Stimulated activated memory B cell treated with anti-CD40 and anti-IgM and Interleukin-4, amounts not matched to agents 10 μg/mL and 1 μg/mL and 100 μg/mL, for 72 hours (primary cell): ENCODE measurements at regions not wholly inside any gene's neighbourhood (a gene's known extent, or its start where the extent isn't known, plus 50 kb on each side); places are given as distances from the start of the nearest gene placed in this dataset.

Source experiments
- ATAC-seq: fragments of 150-1000 bp; cut with Tn5 transposase; 2 replicates; pipeline ENCODE4 v1.10.0; 2021
- H3K27ac Mint-ChIP-seq: one replicate; pipeline ENCODE4 v1.8.0; 2022; ENCODE audit warnings: mild to moderate bottlenecking, mixed read lengths
- H3K27me3 Mint-ChIP-seq: one replicate; pipeline ENCODE4 v1.8.0; 2022; ENCODE audit warnings: mixed read lengths
- H3K36me3 Mint-ChIP-seq: one replicate; pipeline ENCODE4 v1.8.0; 2022; ENCODE audit warnings: mixed read lengths
- H3K4me1 Mint-ChIP-seq: one replicate; pipeline ENCODE4 v1.8.0; 2022; ENCODE audit warnings: mixed read lengths
- H3K4me3 Mint-ChIP-seq: one replicate; pipeline ENCODE4 v1.8.0; 2022; ENCODE audit warnings: mild to moderate bottlenecking, moderate library complexity, mixed read lengths
- H3K9me3 Mint-ChIP-seq: one replicate; pipeline ENCODE4 v1.8.0; 2022; ENCODE audit warnings: mixed read lengths

DNA sequence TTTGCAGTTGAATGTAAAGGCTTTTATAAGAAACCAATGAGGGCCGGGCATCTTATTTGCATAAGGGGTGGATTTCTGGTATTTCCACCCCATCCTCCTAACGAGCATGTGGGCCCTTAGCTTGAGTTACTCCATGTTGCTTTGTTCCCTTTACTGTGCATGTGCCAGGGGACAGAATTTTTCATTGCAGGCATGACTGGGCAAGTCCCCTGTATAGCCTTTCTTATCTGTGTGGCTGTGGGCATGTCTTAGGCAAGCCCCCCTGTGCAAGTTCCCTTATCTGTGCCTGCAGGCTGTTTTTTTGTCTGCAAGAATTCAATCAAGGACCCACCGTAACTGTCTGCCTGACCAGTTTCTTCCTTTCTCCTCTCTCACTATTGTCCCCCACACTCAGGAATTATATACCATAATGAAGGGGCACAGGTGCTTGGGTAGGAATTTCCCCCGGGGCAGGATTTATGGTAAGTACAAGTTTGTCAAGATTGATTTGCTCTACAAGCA is 152.2 kb upstream of the CNOT2 start:
- ATAC-seq, result no peak
- H3K27ac Mint-ChIP-seq, result no peak overlapping the region
- no peaks in the 10 kb centered on the region for H3K4me1 Mint-ChIP-seq
- H3K9me3 Mint-ChIP-seq, result peaks cover 4% of the 10 kb centered on the region
- H3K36me3 Mint-ChIP-seq, result peaks cover 4% of the 10 kb centered on the region
- H3K27me3 Mint-ChIP-seq, result no peaks in the 10 kb centered on the region
- no peak overlapping the region for H3K4me3 Mint-ChIP-seq

DNA sequence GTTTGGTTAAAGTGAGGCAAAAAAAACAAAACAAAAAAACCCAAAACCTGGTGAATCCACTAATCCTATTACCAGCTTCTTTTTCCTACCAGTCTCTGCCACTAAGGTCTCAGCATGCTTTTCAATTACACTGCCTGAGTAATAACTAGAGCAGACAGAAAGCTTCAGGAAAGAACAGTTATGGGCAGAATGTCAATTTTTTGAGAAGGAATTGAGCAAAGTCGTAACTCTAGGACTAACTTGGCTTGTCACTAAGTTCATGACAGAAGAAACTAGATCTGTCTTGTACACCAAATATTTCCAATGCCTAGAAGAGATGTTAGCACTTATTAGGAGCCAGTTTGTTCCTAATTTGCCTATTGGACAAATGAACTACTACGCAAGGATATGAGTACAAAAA is 148.8 kb upstream of the CNOT2 start:
- Mint-ChIP-seq H3K9me3 (no peaks in the 10 kb centered on the region), H3K27me3 (no peaks in the 10 kb centered on the region), H3K4me3 (no peak overlapping the region), H3K4me1 (no peaks in the 10 kb centered on the region), H3K36me3 (no peaks in the 10 kb centered on the region), H3K27ac (no peak overlapping the region)
- ATAC-seq, result no peak

DNA sequence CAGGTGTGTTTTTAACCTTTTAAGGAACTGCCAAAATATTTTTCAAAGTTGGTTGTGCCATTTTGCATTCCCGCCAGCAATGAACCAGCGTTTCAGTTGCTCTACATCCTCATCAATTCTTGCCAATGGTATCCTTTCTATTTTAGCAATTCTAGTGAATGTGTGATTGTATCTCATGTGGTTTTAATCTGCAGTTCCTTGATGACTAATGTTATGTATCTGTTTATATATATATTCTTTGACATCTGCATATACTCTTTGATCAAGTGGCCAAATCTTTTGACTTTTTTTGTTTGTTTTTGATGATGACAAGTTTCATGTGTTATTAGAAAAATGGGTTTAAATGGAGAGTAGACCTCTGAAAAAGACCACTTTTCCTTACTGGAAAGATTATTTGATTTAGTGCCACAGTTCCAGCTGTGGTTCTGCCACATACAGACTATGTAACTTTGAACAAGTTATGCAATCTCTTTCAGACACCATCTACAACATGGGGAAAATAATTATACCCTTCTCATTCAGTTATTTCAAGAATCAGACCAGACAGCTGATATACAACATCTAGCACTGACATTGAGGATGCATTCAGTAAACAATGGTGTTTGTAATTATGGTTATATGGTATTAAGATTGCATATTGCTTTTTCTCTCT is 146.3 kb upstream of the CNOT2 start:
- no peaks in the 10 kb centered on the region for H3K36me3 Mint-ChIP-seq
- H3K9me3 Mint-ChIP-seq, result no peaks in the 10 kb centered on the region
- no peaks in the 10 kb centered on the region for H3K27me3 Mint-ChIP-seq
- no peak overlapping the region for H3K27ac Mint-ChIP-seq
- H3K4me1 Mint-ChIP-seq, result no peaks in the 10 kb centered on the region
- H3K4me3 Mint-ChIP-seq, result no peak overlapping the region
- ATAC-seq, result no peak

DNA sequence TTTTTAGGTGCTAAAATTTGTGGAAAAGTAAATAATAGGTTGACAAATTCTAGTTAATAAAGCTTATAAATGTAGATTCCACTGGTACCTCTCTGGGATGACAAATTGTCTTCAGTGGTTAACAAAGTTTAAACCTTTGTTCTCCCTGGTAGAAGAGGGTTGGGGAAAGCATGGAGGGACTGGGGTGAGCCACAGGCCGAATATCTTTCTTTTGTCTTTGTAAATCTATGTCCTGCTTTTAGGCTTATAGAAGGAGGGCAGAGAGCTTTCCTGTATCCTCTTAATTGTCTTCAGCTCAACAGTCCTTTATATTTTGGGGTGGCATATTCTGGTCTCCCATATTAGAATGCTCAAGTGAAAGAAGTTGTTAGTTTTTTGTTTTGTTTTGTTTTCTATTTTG is 142.2 kb upstream of the CNOT2 start:
- H3K9me3 Mint-ChIP-seq, result no peaks in the 10 kb centered on the region
- H3K4me1 Mint-ChIP-seq, result no peaks in the 10 kb centered on the region
- H3K36me3 Mint-ChIP-seq, result no peaks in the 10 kb centered on the region
- no peaks in the 10 kb centered on the region for H3K27me3 Mint-ChIP-seq
- no peak overlapping the region for H3K27ac Mint-ChIP-seq
- ATAC-seq, result no peak
- no peak overlapping the region for H3K4me3 Mint-ChIP-seq

DNA sequence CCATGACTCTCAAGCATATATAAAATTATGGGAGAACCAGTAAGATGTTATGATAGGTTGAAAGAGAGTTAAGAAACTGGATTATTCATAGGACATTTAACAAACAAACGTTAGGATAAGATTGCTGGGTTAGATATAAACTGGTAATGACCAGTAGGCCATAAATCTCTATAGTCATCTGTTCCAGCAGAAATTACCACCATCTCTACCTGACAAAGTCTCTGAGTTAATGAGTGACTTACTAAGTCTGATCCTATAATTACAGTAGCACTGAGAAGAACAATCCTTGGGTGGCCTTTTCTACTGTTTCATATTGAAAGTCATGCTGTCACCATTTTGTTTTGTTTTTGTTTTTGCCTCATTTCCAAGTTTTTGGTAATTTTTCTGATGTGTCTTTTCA is 136.9 kb upstream of the CNOT2 start:
- ATAC-seq, result no peak
- Mint-ChIP-seq H3K4me1 (no peaks in the 10 kb centered on the region), H3K36me3 (no peaks in the 10 kb centered on the region), H3K9me3 (peaks cover 18% of the 10 kb centered on the region), H3K27ac (no peak overlapping the region), H3K27me3 (no peaks in the 10 kb centered on the region), H3K4me3 (no peak overlapping the region)

DNA sequence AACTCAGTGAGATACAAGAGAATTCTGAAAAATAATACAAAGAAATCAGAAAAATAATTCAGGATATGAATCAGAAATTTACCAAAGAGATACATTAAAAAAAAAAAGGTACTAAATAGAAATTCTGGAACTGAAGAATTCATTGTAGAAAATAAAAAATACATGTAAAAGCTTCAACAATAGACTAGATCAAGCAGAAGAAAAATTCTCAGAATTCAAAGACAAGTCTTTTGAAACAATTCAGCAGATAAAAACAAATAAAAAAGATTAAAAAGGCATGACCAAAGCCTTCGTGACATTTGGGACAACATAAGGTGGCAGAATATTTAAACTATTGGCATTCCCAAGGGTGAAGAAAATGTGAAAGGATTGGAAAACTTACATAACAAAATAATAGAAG is 133.1 kb upstream of the CNOT2 start:
- no peak for ATAC-seq
- Mint-ChIP-seq H3K4me1 (no peaks in the 10 kb centered on the region), H3K9me3 (peaks cover 28% of the 10 kb centered on the region), H3K27me3 (no peaks in the 10 kb centered on the region), H3K36me3 (no peaks in the 10 kb centered on the region), H3K27ac (no peak overlapping the region), H3K4me3 (no peak overlapping the region)

DNA sequence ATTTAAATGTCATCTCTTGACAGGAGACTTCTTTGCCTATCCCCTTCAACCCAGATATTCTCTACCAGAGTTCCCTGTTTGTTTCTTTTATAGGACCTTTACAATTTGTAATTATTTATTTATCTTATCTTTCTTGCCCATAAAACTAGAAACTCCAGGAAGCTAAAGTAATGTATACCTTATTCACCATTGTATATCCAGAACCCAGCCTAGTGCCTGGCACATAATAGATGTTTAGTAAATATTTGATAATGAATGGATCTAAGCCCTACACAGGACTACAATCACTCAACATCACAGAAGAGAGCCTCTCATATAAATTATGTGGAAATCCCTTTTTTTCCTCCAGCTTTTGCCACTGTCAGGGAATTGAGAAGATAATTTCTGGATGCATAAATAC is 125.6 kb upstream of the CNOT2 start:
- no peak for ATAC-seq
- Mint-ChIP-seq H3K4me1 (no peaks in the 10 kb centered on the region), H3K9me3 (peaks cover 5% of the 10 kb centered on the region), H3K36me3 (no peaks in the 10 kb centered on the region), H3K27ac (no peak overlapping the region), H3K27me3 (no peaks in the 10 kb centered on the region), H3K4me3 (no peak overlapping the region)

DNA sequence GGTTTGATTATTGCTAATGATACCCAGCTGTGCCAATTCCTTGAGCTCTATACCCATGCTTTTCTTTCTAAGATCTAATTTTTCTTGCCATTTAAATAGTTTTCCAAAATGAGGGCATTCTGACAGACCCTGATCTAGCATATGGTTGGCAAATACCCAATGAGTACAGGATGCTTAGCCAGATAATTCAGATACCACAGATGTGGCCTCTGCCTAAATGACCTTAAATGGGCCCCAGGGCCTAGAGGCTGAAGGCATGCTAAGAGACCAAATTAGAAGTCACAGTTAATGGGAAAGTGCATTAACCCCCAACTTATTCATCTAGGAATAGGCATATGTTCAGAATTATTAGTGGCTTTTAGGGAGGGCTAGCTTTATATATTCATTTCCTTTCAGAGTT is 122.3 kb upstream of the CNOT2 start:
- Mint-ChIP-seq H3K36me3 (no peaks in the 10 kb centered on the region), H3K27ac (no peak overlapping the region), H3K4me1 (no peaks in the 10 kb centered on the region), H3K27me3 (no peaks in the 10 kb centered on the region), H3K9me3 (no peaks in the 10 kb centered on the region), H3K4me3 (no peak overlapping the region)
- ATAC-seq, result no peak

DNA sequence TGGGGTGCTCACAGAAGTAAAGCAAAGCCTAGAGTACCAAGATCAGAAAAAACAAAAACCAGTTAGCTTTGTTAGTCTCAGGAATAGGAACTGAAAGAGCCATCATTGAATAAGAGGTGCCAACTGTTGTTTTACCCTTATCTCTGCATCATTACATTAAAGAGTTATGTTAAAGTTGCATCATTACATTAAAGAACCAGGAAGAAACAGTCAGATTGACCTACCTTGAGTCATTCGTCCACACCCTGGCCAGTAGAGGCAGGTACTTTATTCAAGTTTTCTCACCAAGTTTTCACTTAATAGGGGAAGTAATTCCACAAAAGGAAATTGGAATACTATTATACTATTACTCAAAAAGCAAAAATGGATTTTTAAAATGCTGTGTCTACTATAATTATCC is 121.7 kb upstream of the CNOT2 start:
- Mint-ChIP-seq H3K36me3 (no peaks in the 10 kb centered on the region), H3K4me1 (no peaks in the 10 kb centered on the region), H3K9me3 (no peaks in the 10 kb centered on the region), H3K27ac (no peak overlapping the region), H3K27me3 (no peaks in the 10 kb centered on the region), H3K4me3 (no peak overlapping the region)
- no peak for ATAC-seq

DNA sequence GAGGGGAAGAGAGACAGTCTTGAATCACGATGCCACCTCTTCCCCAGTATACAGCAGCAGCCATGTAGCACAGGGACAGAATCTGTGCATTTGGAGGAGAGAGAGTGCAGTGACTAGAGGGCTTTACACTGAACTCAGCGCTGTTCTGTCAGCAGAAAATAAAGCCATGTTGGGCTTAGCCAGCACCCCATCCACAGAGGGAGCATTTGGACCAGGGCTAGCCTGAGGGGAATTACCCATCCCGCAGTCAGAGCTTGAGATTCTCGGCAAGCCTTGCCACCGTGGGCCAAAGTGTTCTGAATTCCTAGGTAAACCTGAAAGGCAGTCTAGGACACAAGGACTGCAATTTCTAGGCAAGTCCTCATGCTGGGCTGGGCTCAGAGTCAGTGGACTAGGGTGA is 120.4 kb upstream of the CNOT2 start:
- Mint-ChIP-seq H3K9me3 (no peaks in the 10 kb centered on the region), H3K27me3 (no peaks in the 10 kb centered on the region), H3K36me3 (no peaks in the 10 kb centered on the region), H3K4me1 (no peaks in the 10 kb centered on the region), H3K4me3 (no peak overlapping the region), H3K27ac (no peak overlapping the region)
- no peak for ATAC-seq

DNA sequence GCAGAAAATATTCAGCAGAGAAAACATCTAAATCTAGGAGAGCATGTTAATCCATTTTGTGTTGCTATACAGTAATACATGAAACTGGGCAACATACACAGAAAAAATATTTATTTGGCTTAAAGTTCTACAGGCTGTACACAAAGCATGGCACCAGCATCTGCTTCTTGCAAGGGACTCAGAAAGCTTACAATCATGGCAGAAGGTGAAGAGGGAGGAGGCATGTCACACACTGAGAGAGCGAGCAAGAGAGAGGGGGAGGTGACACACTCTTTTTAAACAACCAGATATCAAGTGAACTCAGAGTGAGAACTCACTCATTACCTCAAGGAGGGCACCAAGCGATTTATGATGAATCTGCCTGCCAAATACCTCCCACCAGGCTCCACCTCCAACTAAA is 94.2 kb upstream of the CNOT2 start:
- Mint-ChIP-seq H3K9me3 (peaks cover 5% of the 10 kb centered on the region), H3K27ac (no peak overlapping the region), H3K4me1 (no peaks in the 10 kb centered on the region), H3K27me3 (peaks cover 5% of the 10 kb centered on the region), H3K36me3 (no peaks in the 10 kb centered on the region), H3K4me3 (no peak overlapping the region)
- ATAC-seq, result no peak

DNA sequence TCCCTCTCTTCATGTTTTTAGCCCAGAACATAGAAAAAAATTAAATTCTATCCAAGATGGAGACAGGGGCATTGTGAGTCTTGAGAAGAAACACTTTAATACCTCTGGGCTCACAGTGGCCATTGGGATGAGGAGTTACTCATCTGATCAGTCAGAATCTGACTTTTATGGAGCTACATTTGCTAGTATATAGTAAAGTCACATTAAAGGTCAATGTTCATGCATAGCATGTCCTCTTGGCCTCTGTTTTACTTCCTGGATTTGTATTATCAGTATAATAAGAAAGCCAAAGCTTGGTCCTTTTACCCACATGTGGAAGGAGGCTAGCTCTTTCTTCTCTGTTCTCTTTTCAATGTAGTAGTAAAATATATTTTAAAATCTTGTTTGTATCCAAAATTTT is 93.6 kb upstream of the CNOT2 start:
- no peak overlapping the region for H3K27ac Mint-ChIP-seq
- no peaks in the 10 kb centered on the region for H3K4me1 Mint-ChIP-seq
- no peaks in the 10 kb centered on the region for H3K36me3 Mint-ChIP-seq
- H3K4me3 Mint-ChIP-seq, result no peak overlapping the region
- ATAC-seq, result no peak
- peaks cover 5% of the 10 kb centered on the region for H3K27me3 Mint-ChIP-seq
- peaks cover 5% of the 10 kb centered on the region for H3K9me3 Mint-ChIP-seq

DNA sequence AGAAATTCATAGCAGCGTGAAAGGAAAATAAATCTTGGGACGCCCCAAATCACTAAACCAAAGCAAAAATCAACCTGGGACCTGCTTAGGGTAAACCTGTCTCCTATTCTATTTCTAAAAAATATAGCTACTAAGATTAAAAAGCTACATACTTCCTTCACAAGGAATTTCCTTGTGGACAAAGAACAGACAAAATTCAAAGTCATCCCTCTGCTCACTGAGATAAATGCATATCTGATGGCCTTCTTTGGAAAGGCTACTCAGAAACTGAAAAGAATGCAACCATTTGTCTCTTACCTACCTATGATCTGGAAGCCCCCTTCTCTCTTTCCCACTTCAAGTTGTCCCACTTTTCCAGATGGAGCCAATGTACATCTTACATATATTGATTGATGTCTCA is 93.0 kb upstream of the CNOT2 start:
- Mint-ChIP-seq H3K36me3 (no peaks in the 10 kb centered on the region), H3K4me1 (no peaks in the 10 kb centered on the region), H3K4me3 (no peak overlapping the region), H3K27ac (no peak overlapping the region), H3K27me3 (peaks cover 5% of the 10 kb centered on the region), H3K9me3 (peaks cover 5% of the 10 kb centered on the region)
- no peak for ATAC-seq

DNA sequence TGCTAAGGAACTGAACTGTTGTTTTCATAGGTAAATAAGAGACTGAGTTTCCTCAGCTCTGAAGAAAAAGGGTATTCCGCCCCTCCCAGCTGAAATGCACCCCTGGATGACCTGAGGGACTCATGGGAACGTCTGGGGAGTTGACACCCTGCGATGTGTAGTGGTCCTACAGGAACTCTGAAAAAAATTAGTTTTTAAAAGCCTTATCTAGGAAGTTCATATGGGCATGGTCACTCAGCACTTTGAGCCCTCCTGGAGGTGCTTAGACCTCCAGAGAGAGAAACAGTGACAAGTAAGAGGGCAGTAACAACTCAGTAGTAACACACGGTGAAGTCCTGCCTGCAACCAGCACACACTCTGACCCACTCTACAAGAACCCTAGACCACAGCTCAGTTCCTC is 91.2 kb upstream of the CNOT2 start:
- Mint-ChIP-seq H3K27me3 (peaks cover 5% of the 10 kb centered on the region), H3K36me3 (no peaks in the 10 kb centered on the region), H3K4me1 (no peaks in the 10 kb centered on the region), H3K4me3 (no peak overlapping the region), H3K9me3 (peaks cover 5% of the 10 kb centered on the region), H3K27ac (no peak overlapping the region)
- ATAC-seq, result no peak

DNA sequence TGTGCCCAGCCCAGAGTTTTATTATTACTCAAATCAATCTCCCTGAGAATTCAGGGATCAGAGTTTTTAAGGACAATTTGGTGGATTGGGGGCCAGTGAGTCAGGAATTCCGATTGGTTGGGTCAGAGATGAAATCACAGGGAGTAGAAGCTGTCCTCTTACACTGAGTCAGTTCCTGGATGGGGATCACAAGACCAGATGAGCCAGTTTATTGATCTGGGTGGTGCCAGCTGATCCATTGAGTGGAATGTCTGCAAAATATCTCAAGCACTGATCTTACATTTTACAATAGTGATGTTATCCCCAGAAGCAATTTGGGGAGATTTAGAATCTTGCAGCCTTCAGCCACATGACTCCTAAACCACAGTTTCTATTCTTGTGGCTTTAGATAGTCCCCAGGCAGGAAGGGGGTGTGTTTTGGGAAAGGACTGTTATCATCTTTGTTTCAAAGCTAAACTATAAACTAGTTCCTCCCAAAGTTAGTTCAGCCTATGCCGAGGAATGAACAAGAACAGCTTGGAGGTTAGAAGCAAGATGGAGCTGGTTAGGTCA is 89.1 kb upstream of the CNOT2 start:
- ATAC-seq, result no peak
- peaks cover 13% of the 10 kb centered on the region for H3K9me3 Mint-ChIP-seq
- H3K27ac Mint-ChIP-seq, result no peak overlapping the region
- no peak overlapping the region for H3K4me3 Mint-ChIP-seq
- H3K36me3 Mint-ChIP-seq, result no peaks in the 10 kb centered on the region
- peaks cover 19% of the 10 kb centered on the region for H3K27me3 Mint-ChIP-seq
- no peaks in the 10 kb centered on the region for H3K4me1 Mint-ChIP-seq

DNA sequence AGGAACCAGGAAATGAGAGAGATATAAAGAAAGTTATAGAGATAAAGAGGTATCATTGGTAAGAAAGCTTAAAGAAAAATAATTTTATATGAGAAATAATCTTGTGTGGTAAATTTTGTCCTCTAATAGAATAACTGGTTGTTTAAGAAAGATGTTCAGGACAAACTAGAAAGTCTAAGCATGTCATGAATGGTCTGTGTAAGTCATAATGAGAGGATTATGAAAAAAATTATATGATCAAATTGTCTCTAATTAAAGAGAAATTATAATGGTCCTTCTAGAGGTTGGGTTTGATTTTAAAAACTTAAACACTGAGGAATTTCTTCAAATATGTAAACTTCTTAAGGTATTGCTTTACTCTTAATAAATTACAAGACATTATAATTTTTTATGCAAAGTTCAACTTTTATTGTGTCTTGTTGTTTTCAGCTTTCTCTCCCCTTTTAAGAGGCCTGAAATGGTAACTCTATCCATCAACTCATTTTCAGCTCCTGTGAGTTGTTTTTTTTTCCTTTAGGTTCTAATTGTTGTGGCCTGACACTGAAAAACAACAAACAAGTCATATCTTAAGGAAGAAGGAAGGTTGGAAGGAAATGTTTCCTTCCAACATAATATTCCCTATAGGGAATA is 88.2 kb upstream of the CNOT2 start:
- ATAC-seq, result no peak
- no peaks in the 10 kb centered on the region for H3K4me1 Mint-ChIP-seq
- H3K9me3 Mint-ChIP-seq, result peaks cover 13% of the 10 kb centered on the region
- H3K4me3 Mint-ChIP-seq, result no peak overlapping the region
- H3K27ac Mint-ChIP-seq, result no peak overlapping the region
- peaks cover 19% of the 10 kb centered on the region for H3K27me3 Mint-ChIP-seq
- no peaks in the 10 kb centered on the region for H3K36me3 Mint-ChIP-seq
